Tibial artery (tissue), 4 donors: ENCODE measurements at regions not wholly inside any gene's neighbourhood (a gene's known extent, or its start where the extent isn't known, plus 50 kb on each side); places are given as distances from the start of the nearest gene placed in this dataset.

ENCODE experiments used
- DNase-seq, 2 donors: peaks; one replicate each; pipeline ENCODE4 v3.0.0-alpha.2; 2019
- H3K27ac ChIP-seq, 2 donors: fragments of 200-600 bp; sonication (generic) in 1 of 2; 1 replicate in 1 of 2; 2 replicates in 1 of 2; pipeline ENCODE4 v1.5.1; 2018 to 2019; ENCODE audit warnings: mild to moderate bottlenecking in 1 of 2
- H3K27me3 ChIP-seq, 2 donors: fragments of 200-600 bp; sonication (generic) in 1 of 2; one replicate each; pipeline versions ENCODE4 v1.5.1 to v1.6.0; 2016 to 2019
- H3K36me3 ChIP-seq, 3 donors: fragments of 200-600 bp; sonication (generic) in 2 of 3; one replicate each; pipeline ENCODE4 v1.5.1; 2016 to 2019; ENCODE audit warnings: mild to moderate bottlenecking in 2 of 3
- H3K4me1 ChIP-seq, 4 donors: fragments of 200-600 bp; sonication (generic) in 2 of 4; 1 replicate in 3 of 4; 2 replicates in 1 of 4; pipeline ENCODE4 v1.5.1; 2016 to 2019
- H3K4me3 ChIP-seq, 2 donors: fragments of 200-600 bp; sonication (generic) in 1 of 2; 1 replicate in 1 of 2; 2 replicates in 1 of 2; pipeline ENCODE4 v1.5.1; 2018 to 2019; ENCODE audit warnings: mild to moderate bottlenecking in 2 of 2
- H3K9me3 ChIP-seq, 3 donors: fragments of 200-600 bp; sonication (generic) in 1 of 3; one replicate each; pipeline ENCODE4 v1.5.1; 2016 to 2019
- intact Hi-C: fragments of 100-400 bp; cut with DNase I; formaldehyde crosslinking; loops from one replicate; pipeline ENCODE4 v1.15.0; 2023; ENCODE audit warnings: low total_unique reads
- TF ChIP-seq, protein P1 (sequence below), 2 experiments: fragments of 200-600 bp in 1 of 2; fragments of 450-650 bp in 1 of 2; IDR thresholded peaks; one replicate each; pipeline ENCODE4 v1.5.1; 2017 to 2019; ENCODE audit warnings: antibody characterized with exemption in 2 of 2, mild to moderate bottlenecking in 1 of 2, moderate library complexity in 1 of 2

DNA sequence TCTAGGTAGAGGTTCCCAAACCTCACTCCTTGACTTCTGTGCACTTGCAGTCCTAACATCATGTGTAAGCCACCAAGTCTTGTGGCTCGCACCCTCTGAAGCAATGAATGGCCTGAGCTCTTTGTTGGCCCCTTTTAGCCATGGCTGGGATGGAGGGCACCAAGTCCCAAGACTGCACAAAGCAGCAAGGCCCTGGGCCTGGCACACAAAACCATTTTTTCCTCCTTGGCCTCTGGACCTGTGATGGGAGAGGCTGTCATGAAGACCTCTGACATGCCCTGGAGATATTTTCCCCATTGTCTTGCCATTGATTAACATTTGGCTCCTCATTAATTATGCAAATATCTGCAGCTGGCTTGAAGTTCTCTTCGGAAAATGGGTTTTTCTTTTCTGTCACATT lies 60.3 kb upstream of the MALRD1 start:
- intact Hi-C loops = no loop called here
- H3K9me3 ChIP-seq = peaks cover 0 to 10% (median 6%) of the 10 kb centered on the region in 3 donors
- DNase-seq = no peak
- no peaks in the 10 kb centered on the region for H3K27me3 ChIP-seq
- no peaks in the 10 kb centered on the region for H3K36me3 ChIP-seq
- H3K27ac ChIP-seq = no peak overlapping the region
- TF ChIP-seq, protein P1, sequence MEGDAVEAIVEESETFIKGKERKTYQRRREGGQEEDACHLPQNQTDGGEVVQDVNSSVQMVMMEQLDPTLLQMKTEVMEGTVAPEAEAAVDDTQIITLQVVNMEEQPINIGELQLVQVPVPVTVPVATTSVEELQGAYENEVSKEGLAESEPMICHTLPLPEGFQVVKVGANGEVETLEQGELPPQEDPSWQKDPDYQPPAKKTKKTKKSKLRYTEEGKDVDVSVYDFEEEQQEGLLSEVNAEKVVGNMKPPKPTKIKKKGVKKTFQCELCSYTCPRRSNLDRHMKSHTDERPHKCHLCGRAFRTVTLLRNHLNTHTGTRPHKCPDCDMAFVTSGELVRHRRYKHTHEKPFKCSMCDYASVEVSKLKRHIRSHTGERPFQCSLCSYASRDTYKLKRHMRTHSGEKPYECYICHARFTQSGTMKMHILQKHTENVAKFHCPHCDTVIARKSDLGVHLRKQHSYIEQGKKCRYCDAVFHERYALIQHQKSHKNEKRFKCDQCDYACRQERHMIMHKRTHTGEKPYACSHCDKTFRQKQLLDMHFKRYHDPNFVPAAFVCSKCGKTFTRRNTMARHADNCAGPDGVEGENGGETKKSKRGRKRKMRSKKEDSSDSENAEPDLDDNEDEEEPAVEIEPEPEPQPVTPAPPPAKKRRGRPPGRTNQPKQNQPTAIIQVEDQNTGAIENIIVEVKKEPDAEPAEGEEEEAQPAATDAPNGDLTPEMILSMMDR (IDR thresholded peaks at IDR 0.05) = no peak
- no peak overlapping the region for H3K4me3 ChIP-seq
- H3K4me1 ChIP-seq = no peaks in the 10 kb centered on the region
